H1 (cell line): ENCODE measurements at regions not wholly inside any gene's neighbourhood (a gene's known extent, or its start where the extent isn't known, plus 50 kb on each side); places are given as distances from the start of the nearest gene placed in this dataset.

Source experiments
- BACH1 ChIP-seq: IDR thresholded peaks from 2 replicates; pipeline ENCODE4 v1.6.1; 2012; ENCODE audit warnings: low read length, improper control_type of control experiment
- CEBPB ChIP-seq: IDR thresholded peaks from 2 replicates; pipeline ENCODE4 v1.6.1; 2012; ENCODE audit warnings: low read depth, low read length
- CTCF ChIP-seq, 3 experiments: IDR thresholded peaks; 1 replicate in 2 of 3; 2 replicates in 1 of 3; pipeline versions ENCODE4 v1.5.1 to v1.6.1; 2011; ENCODE audit warnings: low read length in 3 of 3, mild to moderate bottlenecking in 3 of 3, inconsistent platforms in 2 of 3, low read depth in 1 of 3, moderate library complexity in 1 of 3; ENCODE audit not compliant: insufficient read depth in 1 of 3; ENCODE audit errors: control extremely low read depth in 1 of 3
- EP300 ChIP-seq, 2 experiments: IDR thresholded peaks; 1 replicate in 1 of 2; 2 replicates in 1 of 2; pipeline ENCODE4 v1.6.1; 2011 to 2012; ENCODE audit warnings: low read depth in 2 of 2, low read length in 2 of 2, mild to moderate bottlenecking in 2 of 2, borderline replicate concordance in 1 of 2, inconsistent platforms in 1 of 2, moderate library complexity in 1 of 2
- EZH2 ChIP-seq: fragments of 200-600 bp; sonication (generic); IDR thresholded peaks from 2 replicates; pipeline ENCODE4 v1.7.1; 2012; ENCODE audit warnings: low read depth, mild to moderate bottlenecking, moderate library complexity, low read length, inconsistent platforms; ENCODE audit not compliant: severe bottlenecking
- JUND ChIP-seq: IDR thresholded peaks from 2 replicates; pipeline ENCODE4 v1.6.1; 2011; ENCODE audit warnings: mild to moderate bottlenecking, improper control_type of control experiment, low read length
- NRF1 ChIP-seq: IDR thresholded peaks from 2 replicates; pipeline ENCODE4 v1.6.1; 2011; ENCODE audit warnings: mild to moderate bottlenecking, low read depth, low read length, improper control_type of control experiment
- POLR2A ChIP-seq, 2 experiments: IDR thresholded peaks; 1 replicate in 1 of 2; 2 replicates in 1 of 2; pipeline ENCODE4 v1.6.1; 2011; ENCODE audit warnings: low read depth in 2 of 2, low read length in 2 of 2, mild to moderate bottlenecking in 2 of 2; ENCODE audit errors: control extremely low read depth in 1 of 2
- POLR2AphosphoS5 ChIP-seq: IDR thresholded peaks from 2 replicates; pipeline ENCODE4 v1.6.1; 2011; ENCODE audit warnings: low read depth, low read length
- RAD21 ChIP-seq, 2 experiments: IDR thresholded peaks in 1 of 2; conservative IDR thresholded peaks in 1 of 2; 2 replicates each; pipeline ENCODE4 v1.6.1; 2011; ENCODE audit warnings: low read depth in 2 of 2, low read length in 2 of 2, improper control_type of control experiment in 1 of 2, inconsistent platforms in 1 of 2, mild to moderate bottlenecking in 1 of 2, moderate library complexity in 1 of 2
- RXRA ChIP-seq: IDR thresholded peaks from 2 replicates; pipeline ENCODE4 v1.6.1; 2011; ENCODE audit warnings: low read depth, mild to moderate bottlenecking, low read length, moderate library complexity; ENCODE audit not compliant: insufficient read depth
- USF2 ChIP-seq: IDR thresholded peaks from 2 replicates; pipeline ENCODE4 v1.6.1; 2011; ENCODE audit warnings: low read length, improper control_type of control experiment

DNA sequence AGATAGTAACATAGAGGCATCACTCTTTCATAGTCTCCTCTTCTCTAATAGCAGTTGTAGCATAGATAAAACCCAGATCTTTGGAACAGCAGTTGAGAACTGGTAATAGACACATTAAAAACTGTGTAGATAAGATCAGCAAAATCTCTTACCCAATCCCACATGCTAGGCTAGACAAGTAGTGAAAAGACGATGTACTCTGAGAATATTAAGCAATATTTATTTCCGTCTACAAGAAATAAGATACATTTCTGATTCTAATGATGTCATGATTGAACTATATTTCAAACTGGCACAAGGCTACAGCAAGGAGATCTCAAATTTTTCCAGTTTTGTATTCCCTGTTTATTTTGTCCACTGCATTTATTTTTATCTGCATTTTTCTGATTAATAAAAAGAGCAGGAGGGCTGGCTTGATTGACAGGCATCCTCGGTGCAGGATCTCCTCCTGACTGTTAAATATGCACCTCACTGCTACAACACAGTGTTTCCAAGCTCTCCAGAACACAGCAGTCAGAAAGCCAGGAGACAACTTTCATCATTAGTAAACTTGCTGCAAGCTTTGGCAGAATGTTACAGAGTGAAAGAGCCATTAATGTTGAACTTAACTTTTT is 73.3 kb upstream of the ATIC start:
- TF ChIP-seq CEBPB (no peak), EZH2 (no peak), RAD21 (IDR thresholded peaks at IDR 0.05 in 1 of 2, conservative IDR thresholded peaks at IDR 0.05 in 1 of 2; ENCODE audit: low read depth in 2 of 2, low read length in 2 of 2) (no peak), CTCF (IDR thresholded peaks at IDR 0.05; ENCODE audit: control extremely low read depth in 1 of 3, insufficient read depth in 1 of 3, low read depth in 1 of 3, low read length in 3 of 3) (no peak), BACH1 (no peak), POLR2AphosphoS5 (no peak), POLR2A (IDR thresholded peaks at IDR 0.05; ENCODE audit: control extremely low read depth in 1 of 2, low read depth in 2 of 2, low read length in 2 of 2) (no peak), RXRA (no peak), JUND (no peak), NRF1 (no peak), USF2 (no peak), EP300 (IDR thresholded peaks at IDR 0.05; ENCODE audit: borderline replicate concordance in 1 of 2, low read depth in 2 of 2, low read length in 2 of 2) (no peak)
